ENCODE measurements at regions not wholly inside any gene's neighbourhood (a gene's known extent, or its start where the extent isn't known, plus 50 kb on each side); places are given as distances from the start of the nearest gene placed in this dataset.
"Not testable (repeated sequence)": the region's sequence is repeated elsewhere in the genome, so short reads cannot be mapped to it uniquely, and the experiment has no call there.

DNA sequence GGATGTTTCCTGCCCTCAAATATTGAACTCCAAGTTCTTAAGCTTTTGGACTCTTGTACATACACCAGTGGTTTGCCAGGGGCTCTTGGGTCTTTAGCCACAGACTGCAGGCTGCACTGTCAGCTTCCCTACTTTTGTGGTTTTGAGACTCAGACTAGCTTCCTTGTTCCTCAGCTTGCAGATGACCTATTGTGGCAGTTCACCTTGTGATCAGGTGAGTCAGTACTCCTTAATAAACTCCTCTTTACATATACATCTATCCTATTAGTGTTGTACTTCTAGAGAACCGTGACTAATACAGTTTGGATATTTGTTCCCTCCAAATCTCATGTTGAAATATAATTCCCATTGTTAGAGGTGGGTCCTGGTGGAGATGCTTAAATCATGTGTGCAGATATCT is 681.9 kb upstream of the ARRDC3 start:
- TF ChIP-seq, protein P1, sequence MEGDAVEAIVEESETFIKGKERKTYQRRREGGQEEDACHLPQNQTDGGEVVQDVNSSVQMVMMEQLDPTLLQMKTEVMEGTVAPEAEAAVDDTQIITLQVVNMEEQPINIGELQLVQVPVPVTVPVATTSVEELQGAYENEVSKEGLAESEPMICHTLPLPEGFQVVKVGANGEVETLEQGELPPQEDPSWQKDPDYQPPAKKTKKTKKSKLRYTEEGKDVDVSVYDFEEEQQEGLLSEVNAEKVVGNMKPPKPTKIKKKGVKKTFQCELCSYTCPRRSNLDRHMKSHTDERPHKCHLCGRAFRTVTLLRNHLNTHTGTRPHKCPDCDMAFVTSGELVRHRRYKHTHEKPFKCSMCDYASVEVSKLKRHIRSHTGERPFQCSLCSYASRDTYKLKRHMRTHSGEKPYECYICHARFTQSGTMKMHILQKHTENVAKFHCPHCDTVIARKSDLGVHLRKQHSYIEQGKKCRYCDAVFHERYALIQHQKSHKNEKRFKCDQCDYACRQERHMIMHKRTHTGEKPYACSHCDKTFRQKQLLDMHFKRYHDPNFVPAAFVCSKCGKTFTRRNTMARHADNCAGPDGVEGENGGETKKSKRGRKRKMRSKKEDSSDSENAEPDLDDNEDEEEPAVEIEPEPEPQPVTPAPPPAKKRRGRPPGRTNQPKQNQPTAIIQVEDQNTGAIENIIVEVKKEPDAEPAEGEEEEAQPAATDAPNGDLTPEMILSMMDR (IDR thresholded peaks at IDR 0.05; ENCODE audit: extremely low read depth, missing control alignments): no peak

DNA sequence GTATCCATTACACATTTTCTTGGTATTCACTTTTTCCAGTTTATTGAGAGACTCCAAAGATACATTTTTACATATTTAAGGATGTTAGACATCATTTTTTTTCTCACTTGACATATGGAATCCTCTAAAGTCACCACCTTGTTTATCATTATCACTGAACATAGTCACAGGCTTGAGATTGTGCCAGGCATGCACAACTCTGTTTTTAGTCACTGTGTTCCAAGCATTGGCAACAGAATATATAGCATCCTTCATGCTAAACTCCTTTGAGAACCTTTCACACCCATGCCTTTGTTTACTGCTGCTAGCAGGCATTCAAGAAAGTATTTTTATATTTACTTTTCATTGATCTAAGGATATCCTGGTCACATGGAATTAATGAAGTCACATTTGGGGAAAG is 668.6 kb upstream of the ARRDC3 start:
- no peak for DNase-seq (ENCODE audit: low spot score)
- TF ChIP-seq, protein P1 (IDR thresholded peaks at IDR 0.05; ENCODE audit: extremely low read depth, missing control alignments): no peak

More for the DNA sequence above, 681.9 kb upstream of the ARRDC3 start:
- no peak for DNase-seq (ENCODE audit: low spot score)

DNA sequence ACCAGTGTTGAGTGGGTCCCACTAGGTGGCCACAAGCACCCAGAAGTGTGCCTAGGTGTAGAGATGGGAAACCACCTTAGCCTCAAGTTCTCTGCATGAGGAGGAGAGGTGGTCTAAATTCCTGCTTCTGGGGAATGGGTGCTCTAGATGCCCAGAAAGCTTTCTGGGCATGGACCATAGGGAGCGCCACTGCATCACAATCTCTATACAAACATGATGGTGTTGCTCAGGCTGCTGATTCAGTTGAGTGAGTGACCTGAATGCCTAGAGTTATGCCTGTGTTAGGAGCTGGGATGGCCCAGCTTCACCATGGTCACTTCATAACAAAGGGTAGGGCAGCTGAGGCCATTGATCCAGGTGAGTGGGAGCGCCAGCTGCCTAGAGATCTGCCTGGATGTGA is 667.9 kb upstream of the ARRDC3 start:
- DNase-seq (ENCODE audit: low spot score): no peak
- TF ChIP-seq, protein P1 (IDR thresholded peaks at IDR 0.05; ENCODE audit: extremely low read depth, missing control alignments): no peak

DNA sequence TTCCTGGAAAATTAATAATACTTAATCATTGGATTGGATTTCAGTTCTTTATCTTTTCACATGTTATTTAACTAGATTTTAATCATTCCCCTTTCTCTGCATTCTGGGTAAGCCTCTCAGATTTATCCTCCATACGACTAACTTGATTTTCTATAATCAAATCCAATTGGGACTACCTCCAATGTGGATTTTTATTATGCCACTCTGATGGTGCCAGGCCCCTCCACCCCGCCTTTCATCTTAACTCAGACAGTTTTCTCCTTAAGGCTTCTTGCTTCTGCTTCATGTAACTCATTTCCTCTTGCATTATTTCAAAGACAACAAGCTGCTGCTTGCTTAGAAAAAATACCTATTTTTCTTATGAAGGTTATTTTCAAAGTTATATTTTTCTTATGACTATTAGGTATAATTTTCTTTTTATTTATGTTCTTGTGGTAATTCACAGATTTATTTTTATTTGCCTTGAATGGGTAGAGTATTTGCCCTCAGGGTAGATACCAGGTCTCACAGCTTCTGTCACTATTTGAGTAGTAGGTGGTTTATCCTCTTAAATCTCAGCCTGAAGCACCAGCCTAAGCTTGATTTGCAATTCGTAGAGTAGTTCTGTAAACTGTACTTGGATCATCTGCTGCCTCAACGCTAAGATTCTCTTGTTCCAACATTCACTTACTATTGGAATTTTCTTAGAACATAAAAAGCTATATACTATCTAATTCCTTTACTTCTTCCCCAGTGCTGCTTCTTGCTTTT is 659.0 kb upstream of the ARRDC3 start:
- TF ChIP-seq, protein P1 (IDR thresholded peaks at IDR 0.05; ENCODE audit: extremely low read depth, missing control alignments): no peak
- DNase-seq (ENCODE audit: low spot score): no peak

DNA sequence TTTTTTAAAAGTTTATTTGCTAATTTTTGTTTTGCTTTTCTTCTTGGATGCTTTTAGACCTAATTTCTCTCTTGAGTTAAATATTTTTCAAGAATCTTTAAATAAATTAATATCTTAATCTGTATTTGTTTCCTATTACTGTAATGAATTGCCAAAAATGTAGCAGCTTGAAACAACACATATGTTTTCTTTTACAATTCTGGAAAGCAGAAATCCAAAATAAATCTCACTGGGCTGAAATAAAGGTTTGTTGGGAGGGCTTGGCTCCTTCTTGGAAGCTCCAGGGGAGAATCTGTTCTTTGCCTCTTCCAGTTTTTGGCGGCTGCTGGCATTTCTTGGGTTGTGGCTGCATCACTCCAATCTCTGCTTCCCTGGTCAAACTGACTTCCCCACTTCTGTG is 658.1 kb upstream of the ARRDC3 start:
- TF ChIP-seq, protein P1 (IDR thresholded peaks at IDR 0.05; ENCODE audit: extremely low read depth, missing control alignments): no peak
- DNase-seq (ENCODE audit: low spot score): no peak

DNA sequence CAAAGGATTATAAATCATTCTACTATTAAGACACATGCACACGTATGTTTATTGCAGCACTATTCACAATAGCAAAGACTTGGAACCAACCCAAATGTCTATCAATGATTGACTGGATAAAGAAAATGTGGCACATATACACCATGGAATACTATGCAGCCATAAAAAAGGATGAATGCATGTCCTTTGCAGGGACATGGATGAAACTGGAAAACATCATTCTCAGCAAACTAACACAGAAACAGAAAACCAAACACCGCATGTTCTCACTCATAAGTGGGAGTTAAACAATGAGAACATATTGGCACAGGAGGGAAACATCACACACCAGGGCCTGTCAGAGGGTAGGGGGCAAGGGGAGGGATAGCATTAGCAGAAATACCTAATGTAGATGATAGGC is 646.7 kb upstream of the ARRDC3 start:
- not testable (repeated sequence) for DNase-seq (ENCODE audit: low spot score)

DNA sequence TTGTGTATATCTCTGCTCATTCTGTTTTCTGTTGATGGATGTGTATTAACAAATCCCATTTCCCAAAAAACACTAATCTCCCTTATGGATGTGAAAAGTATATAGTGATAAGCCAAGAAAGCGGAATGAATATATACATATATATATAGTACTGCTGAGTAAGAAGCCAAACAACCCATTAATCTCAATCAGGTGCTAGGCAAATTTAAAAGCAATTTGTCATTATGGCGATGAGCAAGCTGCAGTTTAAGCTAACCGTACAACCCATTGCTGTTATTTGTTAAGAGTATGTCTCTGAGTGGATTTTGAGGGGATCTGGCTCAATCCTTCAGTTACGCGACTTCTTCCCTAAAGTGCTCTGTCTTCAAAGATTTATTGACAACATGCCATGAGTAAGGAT is 640.4 kb upstream of the ARRDC3 start:
- DNase-seq (ENCODE audit: low spot score): no peak

More for the DNA sequence above, 640.4 kb upstream of the ARRDC3 start:
- TF ChIP-seq, protein P1 (IDR thresholded peaks at IDR 0.05; ENCODE audit: extremely low read depth, missing control alignments): no peak

Data from GM20000 (cell line).